Activated B cell treated with CpG ODN at 0.5 μM for 24 hours (primary cell): ENCODE measurements at regions not wholly inside any gene's neighbourhood (a gene's known extent, or its start where the extent isn't known, plus 50 kb on each side); places are given as distances from the start of the nearest gene placed in this dataset.

Experiments
- ATAC-seq: fragments of 200-7000 bp; cut with Tn5 transposase; one replicate; pipeline ENCODE4 v1.10.0; 2021; ENCODE audit warnings: low read depth, mild to moderate bottlenecking, moderate library complexity
- CTCF ChIA-PET: fragments of 350-600 bp; sonication (Branson Sonifier 250); formaldehyde crosslinking; loops from one replicate; lab custom pipeline; 2021; ENCODE audit warnings: antibody characterized with exemption; lab: Charles Lee
- POLR2A ChIA-PET: fragments of 350-600 bp; sonication (Branson Sonifier 250); formaldehyde crosslinking; loops from one replicate; lab custom pipeline; 2021; ENCODE audit warnings: antibody characterized with exemption; lab: Charles Lee
- DNase-seq: peaks from one replicate; pipeline ENCODE4 v3.0.0; 2022
- H3K27ac Mint-ChIP-seq: one replicate; pipeline ENCODE4 v1.8.0; 2020; ENCODE audit warnings: mixed read lengths
- H3K27me3 Mint-ChIP-seq: one replicate; pipeline ENCODE4 v1.8.0; 2021; ENCODE audit warnings: mixed read lengths
- H3K36me3 Mint-ChIP-seq: one replicate; pipeline ENCODE4 v1.8.0; 2021; ENCODE audit warnings: low read depth, mixed read lengths
- H3K4me1 Mint-ChIP-seq: one replicate; pipeline ENCODE4 v1.8.0; 2021; ENCODE audit warnings: mixed read lengths
- H3K4me3 Mint-ChIP-seq: one replicate; pipeline ENCODE4 v1.8.0; 2020; ENCODE audit warnings: mild to moderate bottlenecking, mixed read lengths
- H3K9me3 Mint-ChIP-seq: one replicate; pipeline ENCODE4 v1.8.0; 2020; ENCODE audit warnings: mixed read lengths
- intact Hi-C: fragments of 100-400 bp; cut with micrococcal nuclease; formaldehyde crosslinking; loops from one replicate; pipeline ENCODE4 v1.15.1; 2024
- TF ChIP-seq, protein P1 (sequence below): fragments of 200-600 bp; IDR thresholded peaks from one replicate; pipeline ENCODE4 v1.8.0; 2022; ENCODE audit warnings: antibody characterized with exemption, mild to moderate bottlenecking

DNA sequence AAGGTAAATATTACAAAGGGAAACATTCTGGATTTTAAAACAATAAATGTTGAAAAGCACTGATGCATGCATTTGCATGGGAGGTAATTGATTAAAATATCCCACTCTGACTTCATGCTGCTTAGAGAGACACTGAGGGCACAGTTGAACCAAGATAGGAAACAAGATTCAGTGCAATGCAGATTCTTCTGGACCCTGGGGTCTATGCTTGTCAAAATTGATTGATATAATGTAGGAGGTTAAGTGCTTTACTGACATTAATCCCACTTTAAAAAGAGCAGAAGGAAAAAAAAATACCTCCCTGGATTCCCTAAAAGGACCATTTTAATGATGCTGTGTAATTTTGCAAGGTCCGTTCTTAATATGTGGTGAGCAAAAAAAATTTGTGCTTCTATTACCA is 454.2 kb downstream of the GABRB3 start:
- CTCF ChIA-PET: no interaction called here
- H3K4me1 Mint-ChIP-seq: no peaks in the 10 kb centered on the region
- peaks cover 6% of the 10 kb centered on the region for H3K9me3 Mint-ChIP-seq
- H3K36me3 Mint-ChIP-seq: no peaks in the 10 kb centered on the region
- ATAC-seq (no peak), DNase-seq (no peak)
- no peak overlapping the region for H3K27ac Mint-ChIP-seq
- intact Hi-C loops: no loop called here
- POLR2A ChIA-PET: no interaction called here
- no peak overlapping the region for H3K4me3 Mint-ChIP-seq
- TF ChIP-seq, protein P1, sequence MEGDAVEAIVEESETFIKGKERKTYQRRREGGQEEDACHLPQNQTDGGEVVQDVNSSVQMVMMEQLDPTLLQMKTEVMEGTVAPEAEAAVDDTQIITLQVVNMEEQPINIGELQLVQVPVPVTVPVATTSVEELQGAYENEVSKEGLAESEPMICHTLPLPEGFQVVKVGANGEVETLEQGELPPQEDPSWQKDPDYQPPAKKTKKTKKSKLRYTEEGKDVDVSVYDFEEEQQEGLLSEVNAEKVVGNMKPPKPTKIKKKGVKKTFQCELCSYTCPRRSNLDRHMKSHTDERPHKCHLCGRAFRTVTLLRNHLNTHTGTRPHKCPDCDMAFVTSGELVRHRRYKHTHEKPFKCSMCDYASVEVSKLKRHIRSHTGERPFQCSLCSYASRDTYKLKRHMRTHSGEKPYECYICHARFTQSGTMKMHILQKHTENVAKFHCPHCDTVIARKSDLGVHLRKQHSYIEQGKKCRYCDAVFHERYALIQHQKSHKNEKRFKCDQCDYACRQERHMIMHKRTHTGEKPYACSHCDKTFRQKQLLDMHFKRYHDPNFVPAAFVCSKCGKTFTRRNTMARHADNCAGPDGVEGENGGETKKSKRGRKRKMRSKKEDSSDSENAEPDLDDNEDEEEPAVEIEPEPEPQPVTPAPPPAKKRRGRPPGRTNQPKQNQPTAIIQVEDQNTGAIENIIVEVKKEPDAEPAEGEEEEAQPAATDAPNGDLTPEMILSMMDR: no peak
- H3K27me3 Mint-ChIP-seq: no peaks in the 10 kb centered on the region

GRCh38 chr15:26314577-26314976 is 451.4 kb upstream of the ATP10A start:
- Mint-ChIP-seq H3K27me3 (no peaks in the 10 kb centered on the region), H3K9me3 (peaks cover 15% of the 10 kb centered on the region), H3K4me1 (no peaks in the 10 kb centered on the region), H3K4me3 (no peak overlapping the region), H3K36me3 (no peaks in the 10 kb centered on the region), H3K27ac (no peak overlapping the region)
- intact Hi-C loops: no loop called here
- no peak for DNase-seq
- ChIA-PET CTCF (no interaction called here), POLR2A (no interaction called here)
- ATAC-seq: no peak
- TF ChIP-seq, protein P1: no peak

GRCh38 chr15:26311710-26312236 is 448.6 kb upstream of the ATP10A start:
- Mint-ChIP-seq H3K4me3 (no peak overlapping the region), H3K4me1 (no peaks in the 10 kb centered on the region), H3K27ac (no peak overlapping the region), H3K9me3 (peaks cover 19% of the 10 kb centered on the region), H3K36me3 (no peaks in the 10 kb centered on the region), H3K27me3 (no peaks in the 10 kb centered on the region)
- no peak for DNase-seq
- no peak for ATAC-seq
- POLR2A ChIA-PET: no interaction called here
- TF ChIP-seq, protein P1: no peak
- intact Hi-C loops: no loop called here
- CTCF ChIA-PET: no interaction called here

DNA sequence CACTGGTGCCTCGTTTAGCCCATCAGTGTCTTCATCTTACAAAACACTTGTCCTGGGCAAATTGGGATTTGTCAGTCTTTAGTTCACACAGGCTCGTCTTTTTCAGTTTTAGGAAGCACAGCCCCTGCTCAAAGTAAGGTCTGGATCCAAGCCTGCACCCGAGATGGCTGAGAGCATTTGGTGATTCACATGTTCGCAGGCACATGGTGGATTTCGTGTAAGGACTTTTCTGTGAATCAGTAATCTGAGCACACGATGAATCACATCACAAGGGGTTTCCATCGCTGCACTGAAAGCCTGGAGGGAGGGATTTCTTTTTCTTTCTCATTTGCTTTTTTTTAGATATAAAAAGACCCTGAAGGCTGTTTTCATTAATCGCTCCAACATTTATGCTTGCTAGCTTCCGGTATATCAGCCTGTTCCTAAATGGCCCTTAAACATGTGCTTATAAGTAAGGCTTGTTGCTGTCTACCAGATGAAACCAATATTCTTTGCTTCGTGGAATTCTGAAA is 435.6 kb upstream of the ATP10A start:
- no peak for DNase-seq
- CTCF ChIA-PET: no interaction called here
- no peak overlapping the region for H3K27ac Mint-ChIP-seq

GRCh38 chr15:26298010-26298658 is 435.0 kb upstream of the ATP10A start:
- H3K9me3 Mint-ChIP-seq: peaks cover 4% of the 10 kb centered on the region
- ChIA-PET CTCF (no interaction called here), POLR2A (no interaction called here)

More for the DNA sequence above, 435.6 kb upstream of the ATP10A start:
- H3K4me1 Mint-ChIP-seq: no peaks in the 10 kb centered on the region
- no peaks in the 10 kb centered on the region for H3K36me3 Mint-ChIP-seq
- no peaks in the 10 kb centered on the region for H3K27me3 Mint-ChIP-seq
- no peak overlapping the region for H3K4me3 Mint-ChIP-seq
- intact Hi-C loops: no loop called here
- ATAC-seq: no peak
- TF ChIP-seq, protein P1: no peak
- peaks cover 2% of the 10 kb centered on the region for H3K9me3 Mint-ChIP-seq
- POLR2A ChIA-PET: no interaction called here

More at GRCh38 chr15:26298010-26298658, 435.0 kb upstream of the ATP10A start:
- DNase-seq (no peak), ATAC-seq (no peak)
- TF ChIP-seq, protein P1: no peak
- H3K4me3 Mint-ChIP-seq: no peak overlapping the region
- intact Hi-C loops: no loop called here
- no peaks in the 10 kb centered on the region for H3K27me3 Mint-ChIP-seq
- no peaks in the 10 kb centered on the region for H3K4me1 Mint-ChIP-seq
- H3K27ac Mint-ChIP-seq: no peak overlapping the region
- H3K36me3 Mint-ChIP-seq: no peaks in the 10 kb centered on the region
